Peyer's patch (tissue), 4 donors: ENCODE measurements at regions not wholly inside any gene's neighbourhood (a gene's known extent, or its start where the extent isn't known, plus 50 kb on each side); places are given as distances from the start of the nearest gene placed in this dataset.

Experiments
- DNase-seq, 3 donors: peaks; one replicate each; pipeline ENCODE4 v3.0.0-alpha.2; 2017 to 2019
- H3K27ac ChIP-seq, 4 donors: fragments of 200-600 bp; sonication (generic); one replicate each; pipeline ENCODE4 v1.5.1; 2016 to 2019
- H3K27me3 ChIP-seq, 2 donors: fragments of 200-600 bp; sonication (generic); one replicate each; pipeline ENCODE4 v1.5.1; 2019
- H3K36me3 ChIP-seq, 3 donors: fragments of 200-600 bp; sonication (generic); one replicate each; pipeline ENCODE4 v1.5.1; 2016 to 2019
- H3K4me1 ChIP-seq, 4 donors: fragments of 200-600 bp; sonication (generic); one replicate each; pipeline ENCODE4 v1.5.1; 2016 to 2019
- H3K4me3 ChIP-seq, 4 donors: fragments of 200-600 bp; sonication (generic); 1 replicate in 3 of 4; 2 replicates in 1 of 4; pipeline ENCODE4 v1.5.1; 2016 to 2019; ENCODE audit warnings: mild to moderate bottlenecking in 1 of 4
- H3K9me3 ChIP-seq, 4 donors: fragments of 200-600 bp; sonication (generic); one replicate each; pipeline ENCODE4 v1.5.1; 2016 to 2019; ENCODE audit warnings: mild to moderate bottlenecking in 1 of 4
- CTCF ChIP-seq, 6 experiments: fragments of 450-650 bp in 4 of 6; fragments of 200-600 bp in 2 of 6; sonication (generic) in 1 of 6; IDR thresholded peaks; one replicate each; pipeline ENCODE4 v1.5.1; 2017 to 2019; ENCODE audit warnings: antibody characterized with exemption in 6 of 6, mild to moderate bottlenecking in 3 of 6, moderate library complexity in 1 of 6
- POLR2A ChIP-seq, 2 donors: fragments of 450-650 bp; IDR thresholded peaks; one replicate each; pipeline ENCODE4 v1.5.1; 2017; ENCODE audit warnings: antibody characterized with exemption in 2 of 2, mild to moderate bottlenecking in 2 of 2, moderate library complexity in 2 of 2

GRCh38 chr16:35730251-35730650 lies 2270.8 kb downstream of the TP53TG3F start:
- Histone ChIP-seq H3K27ac (no peak overlapping the region), H3K9me3 (peaks cover 0 to 6% (median 2%) of the 10 kb centered on the region in 4 donors), H3K27me3 (no peaks in the 10 kb centered on the region), H3K4me1 (no peaks in the 10 kb centered on the region), H3K4me3 (no peak overlapping the region), H3K36me3 (no peaks in the 10 kb centered on the region)
- DNase-seq, result no peak
- no peak for TF ChIP-seq POLR2A (IDR thresholded peaks at IDR 0.05)
- no peak for TF ChIP-seq CTCF (IDR thresholded peaks at IDR 0.05)

GRCh38 chr16:35731341-35732040 lies 2272.1 kb downstream of the TP53TG3F start:
- peaks cover 0 to 11% (median 3%) of the 10 kb centered on the region in 4 donors for H3K9me3 ChIP-seq

GRCh38 chr16:35732046-35732810 lies 2272.8 kb downstream of the TP53TG3F start:
- Histone ChIP-seq H3K27me3 (no peaks in the 10 kb centered on the region), H3K4me1 (no peaks in the 10 kb centered on the region), H3K4me3 (no peak overlapping the region), H3K9me3 (peaks cover 0 to 11% (median 3%) of the 10 kb centered on the region in 4 donors), H3K27ac (no peak overlapping the region), H3K36me3 (no peaks in the 10 kb centered on the region)
- no peak for DNase-seq
- TF ChIP-seq POLR2A (IDR thresholded peaks at IDR 0.05), result no peak
- TF ChIP-seq CTCF (IDR thresholded peaks at IDR 0.05), result no peak

More at GRCh38 chr16:35731341-35732040, 2272.1 kb downstream of the TP53TG3F start:
- no peak overlapping the region for H3K4me3 ChIP-seq
- no peak for DNase-seq
- H3K4me1 ChIP-seq, result no peaks in the 10 kb centered on the region
- TF ChIP-seq POLR2A (IDR thresholded peaks at IDR 0.05), result no peak
- no peak for TF ChIP-seq CTCF (IDR thresholded peaks at IDR 0.05)
- H3K36me3 ChIP-seq, result no peaks in the 10 kb centered on the region
- no peak overlapping the region for H3K27ac ChIP-seq
- no peaks in the 10 kb centered on the region for H3K27me3 ChIP-seq

GRCh38 chr16:35733278-35733965 lies 2274.0 kb downstream of the TP53TG3F start:
- DNase-seq, result no peak
- Histone ChIP-seq H3K27ac (no peak overlapping the region), H3K4me3 (no peak overlapping the region), H3K4me1 (no peaks in the 10 kb centered on the region), H3K36me3 (no peaks in the 10 kb centered on the region), H3K27me3 (no peaks in the 10 kb centered on the region), H3K9me3 (peaks cover 0 to 11% (median 3%) of the 10 kb centered on the region in 4 donors)
- TF ChIP-seq POLR2A (IDR thresholded peaks at IDR 0.05) (no peak), CTCF (IDR thresholded peaks at IDR 0.05) (no peak)

- TF ChIP-seq CTCF (IDR thresholded peaks at IDR 0.05) (no peak), POLR2A (IDR thresholded peaks at IDR 0.05) (no peak)
- Histone ChIP-seq H3K27me3 (no peaks in the 10 kb centered on the region), H3K9me3 (peaks cover 0 to 11% (median 3%) of the 10 kb centered on the region in 4 donors), H3K36me3 (no peaks in the 10 kb centered on the region), H3K4me1 (no peaks in the 10 kb centered on the region), H3K27ac (no peak overlapping the region), H3K4me3 (no peak overlapping the region)
- DNase-seq, result no peak
Observed at GRCh38 chr16:35733971-35734702, 2274.7 kb downstream of the TP53TG3F start.
